Cardiac fibroblast (primary cell): ENCODE measurements at regions not wholly inside any gene's neighbourhood (a gene's known extent, or its start where the extent isn't known, plus 50 kb on each side); places are given as distances from the start of the nearest gene placed in this dataset.

ENCODE experiments used
- DNase-seq, 2 donors: peaks; one replicate each; pipeline versions ENCODE4 v3.0.0 to v3.0.0-alpha.2; 2010; ENCODE audit warnings: low read depth in 2 of 2
- H3K4me3 ChIP-seq, 2 donors: replicated peaks in 1 of 2; 1 replicate in 1 of 2; 2 replicates in 1 of 2; pipeline ENCODE4 v1.5.1; 2011; ENCODE audit warnings: low read depth in 2 of 2, low read length in 2 of 2, mild to moderate bottlenecking in 2 of 2, moderate library complexity in 1 of 2
- CTCF ChIP-seq: IDR thresholded peaks from one replicate; pipeline ENCODE4 v1.5.1; 2011; ENCODE audit warnings: low read depth, mild to moderate bottlenecking, low read length, inconsistent platforms

- no peak overlapping the region for H3K4me3 ChIP-seq
- TF ChIP-seq CTCF: no peak
- no peak for DNase-seq
These were observed 59.7 kb upstream of the CLPB start for GRCh38 chr11:72494109-72494429.

DNA sequence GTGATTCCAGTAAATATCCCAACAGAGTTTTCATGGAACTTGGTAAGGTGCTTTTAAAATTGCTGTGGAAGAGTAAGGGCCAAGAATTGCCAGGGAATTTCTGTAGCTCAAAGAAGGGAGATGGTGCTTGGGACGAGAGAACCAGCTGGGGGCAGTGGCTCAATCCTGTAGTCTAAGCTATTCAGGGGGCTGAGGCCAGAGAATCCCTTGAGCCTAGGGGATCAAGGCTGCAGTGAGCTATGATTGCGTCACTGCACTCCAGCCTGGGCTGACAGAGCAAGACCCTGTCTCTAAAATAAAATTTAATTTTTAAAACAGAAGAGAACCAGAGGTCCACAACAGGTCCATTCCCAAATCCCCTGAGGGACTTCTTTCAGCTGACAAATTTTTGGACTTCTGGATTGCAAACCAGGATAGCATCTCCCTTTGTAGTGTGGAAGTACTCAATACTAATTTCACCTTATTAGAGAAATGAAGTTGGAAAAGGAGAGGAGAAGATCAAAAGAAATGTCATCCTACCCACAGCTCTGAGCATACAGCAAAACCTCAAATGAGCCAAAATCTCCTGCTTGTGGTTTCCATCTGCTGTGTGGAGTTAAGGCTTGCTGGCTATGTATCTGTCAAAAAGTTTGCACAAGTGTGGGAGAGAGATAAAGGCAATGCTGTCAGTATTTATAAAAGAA is 59.2 kb upstream of the CLPB start:
- DNase-seq: peak in 1 of 2 donors; percentile 12
- TF ChIP-seq CTCF: no peak
- no peak overlapping the region for H3K4me3 ChIP-seq

- TF ChIP-seq CTCF: no peak
- peak; percentile 35 to 36 for DNase-seq
These were observed 56.7 kb upstream of the CLPB start for GRCh38 chr11:72491001-72491400.

More at GRCh38 chr11:72491001-72491400, 56.7 kb upstream of the CLPB start:
- H3K4me3 ChIP-seq: no peak overlapping the region
